ENCODE measurements at regions not wholly inside any gene's neighbourhood (a gene's known extent, or its start where the extent isn't known, plus 50 kb on each side); places are given as distances from the start of the nearest gene placed in this dataset.

DNA sequence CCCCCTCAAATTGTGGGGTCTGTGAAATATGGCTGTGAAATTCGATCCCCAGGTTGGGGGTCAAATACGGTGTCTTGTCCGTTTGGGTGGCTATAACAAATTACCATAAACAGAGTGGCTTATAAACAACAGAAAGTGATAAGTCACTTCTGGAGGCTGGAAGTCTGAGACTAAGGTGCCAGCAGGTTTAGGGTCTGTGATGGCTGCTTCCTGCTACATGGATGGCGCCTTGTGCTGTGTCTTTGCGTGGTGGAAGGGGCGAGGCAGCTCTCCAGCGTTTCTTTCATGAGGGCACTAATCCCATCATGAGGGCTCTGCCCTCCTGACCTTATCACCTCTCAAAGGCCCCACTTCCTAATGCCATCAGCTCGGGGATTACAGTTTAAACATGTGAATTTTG lies 120.0 kb downstream of the IRF8 start:
- Histone ChIP-seq H3K27ac (ENCODE audit: insufficient read depth, low read depth, low read length) (no peak overlapping the region), H3K4me3 (replicated peaks in 1 of 3; ENCODE audit: insufficient read depth in 1 of 3, low read depth in 1 of 3, low read length in 3 of 3) (no peak overlapping the region), H3K36me3 (ENCODE audit: control insufficient read depth in 2 of 2, extremely low read depth in 1 of 2, insufficient read depth in 2 of 2, low read length in 2 of 2) (no peaks in the 10 kb centered on the region), H3K4me1 (ENCODE audit: control insufficient read depth, extremely low read depth, insufficient read depth, low read length) (no peaks in the 10 kb centered on the region), H3K9me1 (replicated peaks; ENCODE audit: control insufficient read depth, extremely low read depth, insufficient read depth, low read length) (no peaks in the 10 kb centered on the region), H2AFZ (ENCODE audit: low read depth, low read length) (no peak overlapping the region), H3K4me2 (ENCODE audit: insufficient read depth, low read length) (no peak overlapping the region), H3K9me3 (replicated peaks; ENCODE audit: control insufficient read depth, insufficient read depth, low read length) (no peaks in the 10 kb centered on the region), H3K27me3 (ENCODE audit: control insufficient read depth in 2 of 2, insufficient read depth in 2 of 2, low read length in 2 of 2) (no peaks in the 10 kb centered on the region), H3K9ac (replicated peaks; ENCODE audit: extremely low read depth, insufficient read depth, low read length) (no peak overlapping the region), H3K79me2 (ENCODE audit: control insufficient read depth, insufficient read depth, low read length) (no peaks in the 10 kb centered on the region), H4K20me1 (replicated peaks; ENCODE audit: control insufficient read depth, extremely low read depth, insufficient read depth, low read length) (no peaks in the 10 kb centered on the region)
- dilution Hi-C loops (cut with MboI; ENCODE audit: extremely low pct_ligation_motif_present, low sequenced_read_pairs) = no loop called here
- no peak for TF ChIP-seq JUN (IDR thresholded peaks at IDR 0.05; ENCODE audit: borderline replicate concordance, insufficient read depth, insufficient read length, low read depth)
- TF ChIP-seq POLR2AphosphoS5 (IDR thresholded peaks at IDR 0.05; ENCODE audit: insufficient read depth, low read depth, low read length) = no peak
- TF ChIP-seq MYC (IDR thresholded peaks at IDR 0.05; ENCODE audit: low read depth, low read length) = no peak
- TF ChIP-seq, protein P1, sequence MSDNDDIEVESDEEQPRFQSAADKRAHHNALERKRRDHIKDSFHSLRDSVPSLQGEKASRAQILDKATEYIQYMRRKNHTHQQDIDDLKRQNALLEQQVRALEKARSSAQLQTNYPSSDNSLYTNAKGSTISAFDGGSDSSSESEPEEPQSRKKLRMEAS (IDR thresholded peaks at IDR 0.05; ENCODE audit: insufficient read depth, insufficient read length) = no peak
- DNase-seq (ENCODE audit: low read depth, low spot score) (no peak), FAIRE-seq (no peak)
- ChIA-PET CTCF (interaction anchor here (2.0 to 13.6 kb wide), 2 partner anchors 199 to 200 kb away, joined by 7 to 333 read pairs; no protein-coding TSS in a partner anchor), POLR2A (no interaction called here)
- BruUV-seq (replicated peaks) = no TSS peak
- intact Hi-C loops (cut with micrococcal nuclease) = no loop called here

DNA sequence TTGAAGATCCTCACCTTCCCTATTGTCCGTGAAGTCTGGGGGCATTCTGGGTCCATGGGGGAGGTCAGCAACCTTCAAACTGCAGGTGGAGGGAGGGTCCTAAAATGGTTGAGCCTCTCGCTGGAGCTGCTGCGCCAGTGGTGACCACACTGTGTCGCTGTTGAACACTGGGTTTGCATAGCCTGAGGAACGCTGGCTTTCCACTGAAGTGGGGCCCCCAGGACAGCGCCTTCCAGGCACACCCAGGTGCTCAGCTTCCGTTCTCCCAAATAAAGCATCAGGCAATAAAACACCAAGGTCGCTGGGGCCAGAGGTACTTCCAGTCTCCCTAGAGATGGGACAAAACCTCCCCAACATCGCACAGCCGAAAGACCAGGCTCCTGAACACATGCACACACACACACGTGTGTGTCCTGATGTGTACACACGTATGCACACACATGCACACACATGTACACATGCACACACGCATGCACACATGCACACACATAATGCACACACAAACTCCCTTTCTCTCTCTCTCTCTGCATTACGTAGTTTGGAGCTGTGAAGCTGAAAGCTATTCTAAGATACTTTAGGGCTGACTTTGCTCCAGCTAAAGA lies 120.6 kb downstream of the IRF8 start:
- intact Hi-C loops (cut with micrococcal nuclease) = no loop called here
- Histone ChIP-seq H3K4me1 (ENCODE audit: control insufficient read depth, extremely low read depth, insufficient read depth, low read length) (no peaks in the 10 kb centered on the region), H3K4me2 (ENCODE audit: insufficient read depth, low read length) (no peak overlapping the region), H3K9me3 (replicated peaks; ENCODE audit: control insufficient read depth, insufficient read depth, low read length) (no peaks in the 10 kb centered on the region), H2AFZ (ENCODE audit: low read depth, low read length) (no peak overlapping the region), H3K79me2 (ENCODE audit: control insufficient read depth, insufficient read depth, low read length) (no peaks in the 10 kb centered on the region), H3K27me3 (ENCODE audit: control insufficient read depth in 2 of 2, insufficient read depth in 2 of 2, low read length in 2 of 2) (no peaks in the 10 kb centered on the region), H3K36me3 (ENCODE audit: control insufficient read depth in 2 of 2, extremely low read depth in 1 of 2, insufficient read depth in 2 of 2, low read length in 2 of 2) (no peaks in the 10 kb centered on the region), H3K27ac (ENCODE audit: insufficient read depth, low read depth, low read length) (no peak overlapping the region), H3K9me1 (replicated peaks; ENCODE audit: control insufficient read depth, extremely low read depth, insufficient read depth, low read length) (no peaks in the 10 kb centered on the region), H3K9ac (replicated peaks; ENCODE audit: extremely low read depth, insufficient read depth, low read length) (no peak overlapping the region), H3K4me3 (replicated peaks in 1 of 3; ENCODE audit: insufficient read depth in 1 of 3, low read depth in 1 of 3, low read length in 3 of 3) (no peak overlapping the region), H4K20me1 (replicated peaks; ENCODE audit: control insufficient read depth, extremely low read depth, insufficient read depth, low read length) (no peaks in the 10 kb centered on the region)
- TF ChIP-seq FOS (IDR thresholded peaks at IDR 0.05; ENCODE audit: borderline replicate concordance, insufficient read depth, low read length) (no peak), EZH2 (IDR thresholded peaks at IDR 0.05; ENCODE audit: borderline replicate concordance, low read depth, low read length, severe bottlenecking) (no peak)
- TF ChIP-seq, protein P2, sequence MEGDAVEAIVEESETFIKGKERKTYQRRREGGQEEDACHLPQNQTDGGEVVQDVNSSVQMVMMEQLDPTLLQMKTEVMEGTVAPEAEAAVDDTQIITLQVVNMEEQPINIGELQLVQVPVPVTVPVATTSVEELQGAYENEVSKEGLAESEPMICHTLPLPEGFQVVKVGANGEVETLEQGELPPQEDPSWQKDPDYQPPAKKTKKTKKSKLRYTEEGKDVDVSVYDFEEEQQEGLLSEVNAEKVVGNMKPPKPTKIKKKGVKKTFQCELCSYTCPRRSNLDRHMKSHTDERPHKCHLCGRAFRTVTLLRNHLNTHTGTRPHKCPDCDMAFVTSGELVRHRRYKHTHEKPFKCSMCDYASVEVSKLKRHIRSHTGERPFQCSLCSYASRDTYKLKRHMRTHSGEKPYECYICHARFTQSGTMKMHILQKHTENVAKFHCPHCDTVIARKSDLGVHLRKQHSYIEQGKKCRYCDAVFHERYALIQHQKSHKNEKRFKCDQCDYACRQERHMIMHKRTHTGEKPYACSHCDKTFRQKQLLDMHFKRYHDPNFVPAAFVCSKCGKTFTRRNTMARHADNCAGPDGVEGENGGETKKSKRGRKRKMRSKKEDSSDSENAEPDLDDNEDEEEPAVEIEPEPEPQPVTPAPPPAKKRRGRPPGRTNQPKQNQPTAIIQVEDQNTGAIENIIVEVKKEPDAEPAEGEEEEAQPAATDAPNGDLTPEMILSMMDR (IDR thresholded peaks at IDR 0.05; ENCODE audit: extremely low read depth in 1 of 2, insufficient read depth in 1 of 2, low read depth in 1 of 2, low read length in 2 of 2) = peak; percentile 29 to 34
- no peak for FAIRE-seq
- no peak for DNase-seq (ENCODE audit: low read depth, low spot score)
- ChIA-PET POLR2A (no interaction called here), CTCF (interaction anchor here (2.0 kb wide), 1 partner anchor 200 kb away, joined by 7 read pairs; no protein-coding TSS in a partner anchor)
- dilution Hi-C loops (cut with MboI; ENCODE audit: extremely low pct_ligation_motif_present, low sequenced_read_pairs) = no loop called here
- no TSS peak for BruUV-seq (replicated peaks)

All from endothelial cell of umbilical vein (primary cell).